ENCODE measurements at regions not wholly inside any gene's neighbourhood (a gene's known extent, or its start where the extent isn't known, plus 50 kb on each side); places are given as distances from the start of the nearest gene placed in this dataset.

GRCh38 chr6:87879132-87879861, 168.3 kb upstream of the SPACA1 start:
- intact Hi-C loops (cut with DNase I), result no loop called here
- no peak for DNase-seq (ENCODE audit: missing footprints)
- ATAC-seq, result no peak

GRCh38 chr6:87875781-87876180, 171.9 kb upstream of the SPACA1 start:
- no peak for ATAC-seq
- DNase-seq (ENCODE audit: missing footprints), result no peak

GRCh38 chr6:87873556-87873955, 171.5 kb upstream of the AKIRIN2 start:
- intact Hi-C loops (cut with DNase I), result no loop called here
- DNase-seq (ENCODE audit: missing footprints), result no peak
- no peak for ATAC-seq

More at GRCh38 chr6:87875781-87876180, 171.9 kb upstream of the SPACA1 start:
- intact Hi-C loops (cut with DNase I), result no loop called here

- intact Hi-C loops (cut with DNase I), result no loop called here
- ATAC-seq (no peak), DNase-seq (ENCODE audit: missing footprints) (no peak)
Measured at GRCh38 chr6:87870556-87870955, 168.5 kb upstream of the AKIRIN2 start.

GRCh38 chr6:87869064-87869905, 167.3 kb upstream of the AKIRIN2 start:
- DNase-seq (ENCODE audit: missing footprints), result no peak
- ATAC-seq, result no peak
- intact Hi-C loops (cut with DNase I), result no loop called here

GRCh38 chr6:87860902-87861301, 158.9 kb upstream of the AKIRIN2 start:
- intact Hi-C loops (cut with DNase I), result no loop called here
- ATAC-seq (no peak), DNase-seq (ENCODE audit: missing footprints) (no peak)

- intact Hi-C loops (cut with DNase I), result no loop called here
- ATAC-seq, result no peak
- no peak for DNase-seq (ENCODE audit: missing footprints)
Measured at GRCh38 chr6:87858440-87858839, 156.4 kb upstream of the AKIRIN2 start.

- DNase-seq (ENCODE audit: missing footprints), result no peak
Measured at GRCh38 chr6:87851674-87852299, 149.8 kb upstream of the AKIRIN2 start.

GRCh38 chr6:87848616-87849015, 146.6 kb upstream of the AKIRIN2 start:
- intact Hi-C loops (cut with DNase I), result no loop called here
- DNase-seq (ENCODE audit: missing footprints) (no peak), ATAC-seq (no peak)

More at GRCh38 chr6:87851674-87852299, 149.8 kb upstream of the AKIRIN2 start:
- ATAC-seq, result no peak
- intact Hi-C loops (cut with DNase I), result no loop called here

GRCh38 chr6:87847830-87848210, 145.8 kb upstream of the AKIRIN2 start:
- no peak for ATAC-seq
- DNase-seq (ENCODE audit: missing footprints), result no peak
- intact Hi-C loops (cut with DNase I), result no loop called here

- no peak for DNase-seq (ENCODE audit: missing footprints)
- intact Hi-C loops (cut with DNase I), result no loop called here
- no peak for ATAC-seq
Measured at GRCh38 chr6:87847135-87847829, 145.2 kb upstream of the AKIRIN2 start.

GRCh38 chr6:87846434-87846833, 144.4 kb upstream of the AKIRIN2 start:
- intact Hi-C loops (cut with DNase I), result no loop called here
- DNase-seq (ENCODE audit: missing footprints), result no peak
- no peak for ATAC-seq

- intact Hi-C loops (cut with DNase I), result no loop called here
- DNase-seq (ENCODE audit: missing footprints), result no peak
- ATAC-seq, result no peak
Measured at GRCh38 chr6:87840324-87840723, 138.3 kb upstream of the AKIRIN2 start.

- DNase-seq (ENCODE audit: missing footprints) (no peak), ATAC-seq (no peak)
- intact Hi-C loops (cut with DNase I), result no loop called here
Measured at GRCh38 chr6:87837876-87838275, 135.8 kb upstream of the AKIRIN2 start.

GRCh38 chr6:87837444-87837843, 135.4 kb upstream of the AKIRIN2 start:
- ATAC-seq, result no peak
- DNase-seq (ENCODE audit: missing footprints), result no peak

GRCh38 chr6:87832025-87832825, 130.2 kb upstream of the AKIRIN2 start:
- intact Hi-C loops (cut with DNase I), result no loop called here
- ATAC-seq, result no peak

More at GRCh38 chr6:87837444-87837843, 135.4 kb upstream of the AKIRIN2 start:
- intact Hi-C loops (cut with DNase I), result no loop called here

GRCh38 chr6:87830907-87831306, 128.9 kb upstream of the AKIRIN2 start:
- ATAC-seq (no peak), DNase-seq (ENCODE audit: missing footprints) (no peak)
- intact Hi-C loops (cut with DNase I), result no loop called here

More at GRCh38 chr6:87832025-87832825, 130.2 kb upstream of the AKIRIN2 start:
- DNase-seq (ENCODE audit: missing footprints), result no peak

GRCh38 chr6:87829622-87830121, 127.6 kb upstream of the AKIRIN2 start:
- intact Hi-C loops (cut with DNase I), result no loop called here
- no peak for ATAC-seq
- DNase-seq (ENCODE audit: missing footprints), result no peak

Measured in Right ventricle myocardium inferior (tissue), 1 donor.